Epithelial cell of proximal tubule (primary cell): ENCODE measurements at regions not wholly inside any gene's neighbourhood (a gene's known extent, or its start where the extent isn't known, plus 50 kb on each side); places are given as distances from the start of the nearest gene placed in this dataset.
"Not testable (repeated sequence)": the region's sequence is repeated elsewhere in the genome, so short reads cannot be mapped to it uniquely, and the experiment has no call there.

Experiments used
- DNase-seq: peaks from one replicate; pipeline ENCODE4 v3.0.0-alpha.2; 2011; ENCODE audit warnings: low read depth
- H3K4me3 ChIP-seq: 2 replicates; pipeline ENCODE4 v1.5.1; 2011; ENCODE audit warnings: low read depth, mild to moderate bottlenecking, low read length
- TF ChIP-seq, protein P1 (sequence below): conservative IDR thresholded peaks from 2 replicates; pipeline ENCODE4 v1.5.1; 2012; ENCODE audit warnings: low read depth, mild to moderate bottlenecking, low read length

DNA sequence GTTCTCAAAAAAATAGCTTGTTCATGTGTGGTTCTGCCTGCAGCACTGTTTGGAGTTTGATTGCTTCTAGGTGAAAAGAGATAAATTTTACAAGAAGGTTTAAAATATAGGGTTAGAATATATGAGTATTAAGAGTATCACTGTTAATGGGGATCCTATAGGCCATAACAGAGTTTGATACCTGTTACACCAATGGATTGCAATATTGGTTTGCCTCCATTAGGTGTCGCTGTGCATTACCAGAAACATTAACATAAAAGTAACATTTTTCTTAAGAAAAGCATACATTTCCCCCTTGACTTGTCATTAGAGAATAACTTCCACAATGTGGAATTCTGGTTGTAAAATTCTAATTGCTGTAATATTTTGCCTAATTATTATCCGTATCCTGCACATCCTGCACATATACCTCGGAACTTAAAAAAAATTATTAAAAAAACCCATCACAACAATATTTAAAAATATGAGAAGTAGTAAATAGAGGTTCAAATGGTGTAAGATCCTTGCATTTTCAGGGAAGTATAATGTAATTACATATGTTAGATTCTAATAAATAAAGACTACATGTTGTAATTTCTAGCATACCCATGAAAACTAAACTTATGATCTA is 63.0 kb downstream of the CYP4A11 start:
- TF ChIP-seq, protein P1, sequence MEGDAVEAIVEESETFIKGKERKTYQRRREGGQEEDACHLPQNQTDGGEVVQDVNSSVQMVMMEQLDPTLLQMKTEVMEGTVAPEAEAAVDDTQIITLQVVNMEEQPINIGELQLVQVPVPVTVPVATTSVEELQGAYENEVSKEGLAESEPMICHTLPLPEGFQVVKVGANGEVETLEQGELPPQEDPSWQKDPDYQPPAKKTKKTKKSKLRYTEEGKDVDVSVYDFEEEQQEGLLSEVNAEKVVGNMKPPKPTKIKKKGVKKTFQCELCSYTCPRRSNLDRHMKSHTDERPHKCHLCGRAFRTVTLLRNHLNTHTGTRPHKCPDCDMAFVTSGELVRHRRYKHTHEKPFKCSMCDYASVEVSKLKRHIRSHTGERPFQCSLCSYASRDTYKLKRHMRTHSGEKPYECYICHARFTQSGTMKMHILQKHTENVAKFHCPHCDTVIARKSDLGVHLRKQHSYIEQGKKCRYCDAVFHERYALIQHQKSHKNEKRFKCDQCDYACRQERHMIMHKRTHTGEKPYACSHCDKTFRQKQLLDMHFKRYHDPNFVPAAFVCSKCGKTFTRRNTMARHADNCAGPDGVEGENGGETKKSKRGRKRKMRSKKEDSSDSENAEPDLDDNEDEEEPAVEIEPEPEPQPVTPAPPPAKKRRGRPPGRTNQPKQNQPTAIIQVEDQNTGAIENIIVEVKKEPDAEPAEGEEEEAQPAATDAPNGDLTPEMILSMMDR = peak; percentile 47
- not testable (repeated sequence) for H3K4me3 ChIP-seq, DNase-seq

- TF ChIP-seq, protein P1 = peak; percentile 44
- not testable (repeated sequence) for DNase-seq, H3K4me3 ChIP-seq
Measured at GRCh38 chr1:46876093-46876492, 65.2 kb downstream of the CYP4A11 start.
